ENCODE measurements at regions not wholly inside any gene's neighbourhood (a gene's known extent, or its start where the extent isn't known, plus 50 kb on each side); places are given as distances from the start of the nearest gene placed in this dataset.

DNA sequence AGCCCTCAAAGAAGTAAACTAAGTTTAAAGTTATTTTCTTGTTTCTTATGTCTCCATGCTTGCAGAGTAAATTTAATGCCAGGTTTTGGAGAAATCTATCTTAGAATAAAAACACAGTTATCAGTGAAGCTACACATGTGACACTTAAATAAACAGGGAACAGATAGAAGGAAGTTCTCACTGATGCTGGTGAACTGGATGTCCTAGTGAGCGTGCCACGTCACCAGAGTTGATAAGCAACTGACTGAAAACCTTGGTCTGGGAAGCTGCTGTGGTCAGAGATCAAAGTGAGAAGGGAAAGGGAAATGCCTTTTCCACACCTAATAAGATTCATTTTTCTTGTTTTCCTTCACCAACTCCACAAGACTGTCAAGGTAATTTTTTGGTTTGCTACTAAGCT, 74.8 kb upstream of the PCED1B start:
- H3K9ac ChIP-seq (ENCODE audit: low read depth in 1 of 3, low read length in 3 of 3), result no peak overlapping the region
- no peaks in the 10 kb centered on the region for H3K36me3 ChIP-seq (ENCODE audit: control insufficient read depth in 3 of 3, insufficient read depth in 3 of 3, low read length in 3 of 3)
- H3K9me3 ChIP-seq (ENCODE audit: control insufficient read depth in 3 of 3, low read length in 3 of 3), result no peaks in the 10 kb centered on the region
- no peaks in the 10 kb centered on the region for H3K4me1 ChIP-seq (ENCODE audit: control insufficient read depth in 3 of 3, insufficient read depth in 3 of 3, low read length in 3 of 3)
- no peak overlapping the region for H3K4me3 ChIP-seq (ENCODE audit: low read length in 3 of 3)
- no peak overlapping the region for H3K27ac ChIP-seq (ENCODE audit: low read depth, low read length)
- H3K27me3 ChIP-seq (ENCODE audit: control insufficient read depth in 3 of 3, insufficient read depth in 3 of 3, low read length in 3 of 3), result no peaks in the 10 kb centered on the region

DNA sequence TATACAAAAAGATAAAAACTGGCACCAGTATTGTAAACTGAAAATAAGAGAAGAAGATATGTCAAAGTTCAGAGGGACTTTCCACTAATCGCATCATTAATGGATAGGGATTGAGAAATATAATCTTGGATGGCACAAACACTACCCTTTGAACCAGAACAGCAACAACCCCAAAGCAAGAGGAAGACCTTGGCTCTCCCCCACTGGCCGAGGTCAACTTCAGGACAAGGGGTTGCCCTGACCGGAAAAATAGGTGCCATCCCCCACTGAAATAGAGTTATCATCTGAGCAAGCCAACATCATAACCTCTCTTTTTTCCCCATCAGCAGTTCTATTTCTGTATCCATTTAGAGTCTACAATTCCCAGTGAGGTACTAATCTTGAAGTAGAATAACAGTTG, 72.4 kb upstream of the PCED1B start:
- H3K4me3 ChIP-seq (ENCODE audit: low read length in 3 of 3), result no peak overlapping the region
- no peaks in the 10 kb centered on the region for H3K9me3 ChIP-seq (ENCODE audit: control insufficient read depth in 3 of 3, low read length in 3 of 3)
- no peak overlapping the region for H3K9ac ChIP-seq (ENCODE audit: low read depth in 1 of 3, low read length in 3 of 3)
- no peaks in the 10 kb centered on the region for H3K27me3 ChIP-seq (ENCODE audit: control insufficient read depth in 3 of 3, insufficient read depth in 3 of 3, low read length in 3 of 3)
- no peaks in the 10 kb centered on the region for H3K36me3 ChIP-seq (ENCODE audit: control insufficient read depth in 3 of 3, insufficient read depth in 3 of 3, low read length in 3 of 3)
- no peak overlapping the region for H3K27ac ChIP-seq (ENCODE audit: low read depth, low read length)
- no peaks in the 10 kb centered on the region for H3K4me1 ChIP-seq (ENCODE audit: control insufficient read depth in 3 of 3, insufficient read depth in 3 of 3, low read length in 3 of 3)

DNA sequence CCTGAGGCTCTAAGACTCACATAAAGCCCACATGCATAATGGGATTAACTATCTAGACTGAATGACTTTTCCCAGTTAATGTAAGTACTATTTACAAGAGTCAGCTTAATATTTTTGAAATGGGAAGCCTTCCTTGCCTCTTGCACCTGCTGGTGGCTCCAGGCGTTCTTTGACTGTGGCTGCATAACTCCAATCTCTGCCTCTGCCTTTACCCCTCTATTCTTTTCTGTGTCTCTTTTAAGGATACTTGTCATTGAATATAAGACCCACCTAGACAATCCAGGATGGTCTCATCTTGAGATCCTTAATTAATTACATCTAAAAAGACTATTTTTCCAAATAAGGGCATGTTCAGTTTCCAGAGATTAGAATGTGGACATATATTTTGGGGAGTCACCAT, 66.9 kb upstream of the PCED1B start:
- no peaks in the 10 kb centered on the region for H3K27me3 ChIP-seq (ENCODE audit: control insufficient read depth in 3 of 3, insufficient read depth in 3 of 3, low read length in 3 of 3)
- no peaks in the 10 kb centered on the region for H3K4me1 ChIP-seq (ENCODE audit: control insufficient read depth in 3 of 3, insufficient read depth in 3 of 3, low read length in 3 of 3)
- no peaks in the 10 kb centered on the region for H3K9me3 ChIP-seq (ENCODE audit: control insufficient read depth in 3 of 3, low read length in 3 of 3)
- no peak overlapping the region for H3K9ac ChIP-seq (ENCODE audit: low read depth in 1 of 3, low read length in 3 of 3)
- no peak overlapping the region for H3K4me3 ChIP-seq (ENCODE audit: low read length in 3 of 3)
- H3K36me3 ChIP-seq (ENCODE audit: control insufficient read depth in 3 of 3, insufficient read depth in 3 of 3, low read length in 3 of 3), result no peaks in the 10 kb centered on the region
- H3K27ac ChIP-seq (ENCODE audit: low read depth, low read length), result no peak overlapping the region

DNA sequence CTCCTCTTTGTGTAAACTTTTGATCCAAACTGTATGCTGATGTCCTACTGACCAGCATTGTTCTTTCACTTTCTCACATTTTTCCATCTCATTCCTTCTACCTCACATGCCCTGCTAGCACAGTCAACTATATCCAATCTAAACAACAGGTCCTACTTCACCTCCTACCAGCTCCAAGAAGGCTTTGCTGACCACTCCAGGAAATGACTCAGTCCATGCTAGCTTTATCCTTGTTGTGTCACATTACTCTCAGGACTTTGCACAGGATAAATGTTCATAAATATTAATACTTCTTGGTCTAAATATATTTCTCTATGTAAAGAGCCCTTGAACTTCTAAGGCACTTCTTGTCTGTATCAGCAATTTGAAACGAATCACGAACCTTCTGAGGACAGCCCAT, 64.9 kb upstream of the PCED1B start:
- H3K36me3 ChIP-seq (ENCODE audit: control insufficient read depth in 3 of 3, insufficient read depth in 3 of 3, low read length in 3 of 3), result no peaks in the 10 kb centered on the region
- no peaks in the 10 kb centered on the region for H3K4me1 ChIP-seq (ENCODE audit: control insufficient read depth in 3 of 3, insufficient read depth in 3 of 3, low read length in 3 of 3)
- H3K4me3 ChIP-seq (ENCODE audit: low read length in 3 of 3), result no peak overlapping the region
- no peak overlapping the region for H3K9ac ChIP-seq (ENCODE audit: low read depth in 1 of 3, low read length in 3 of 3)
- peaks cover 0 to 2% (median 0%) of the 10 kb centered on the region in 3 donors for H3K27me3 ChIP-seq (ENCODE audit: control insufficient read depth in 3 of 3, insufficient read depth in 3 of 3, low read length in 3 of 3)
- H3K9me3 ChIP-seq (ENCODE audit: control insufficient read depth in 3 of 3, low read length in 3 of 3), result no peaks in the 10 kb centered on the region
- H3K27ac ChIP-seq (ENCODE audit: low read depth, low read length), result no peak overlapping the region

DNA sequence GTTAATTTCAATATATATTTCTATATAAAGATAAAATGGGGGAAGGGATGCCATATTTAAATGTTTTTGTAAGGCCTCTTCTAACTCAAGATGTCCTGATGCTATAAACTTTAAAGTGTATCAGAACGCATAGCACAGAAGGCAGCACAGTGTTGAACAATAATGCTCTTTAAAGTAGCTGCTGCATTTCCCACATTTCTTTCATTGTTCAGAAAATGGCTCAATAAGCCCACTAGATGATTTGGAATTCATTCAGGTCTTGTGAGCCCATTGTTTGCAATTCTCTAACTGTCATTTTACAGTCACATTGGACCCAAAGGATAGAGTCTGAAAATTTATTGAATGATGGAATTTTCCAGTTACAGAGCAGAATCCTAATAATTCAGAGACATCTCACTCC, 64.0 kb upstream of the PCED1B start:
- H3K9ac ChIP-seq (ENCODE audit: low read depth in 1 of 3, low read length in 3 of 3), result no peak overlapping the region
- H3K4me1 ChIP-seq (ENCODE audit: control insufficient read depth in 3 of 3, insufficient read depth in 3 of 3, low read length in 3 of 3), result no peaks in the 10 kb centered on the region
- no peaks in the 10 kb centered on the region for H3K9me3 ChIP-seq (ENCODE audit: control insufficient read depth in 3 of 3, low read length in 3 of 3)
- no peak overlapping the region for H3K4me3 ChIP-seq (ENCODE audit: low read length in 3 of 3)
- no peaks in the 10 kb centered on the region for H3K36me3 ChIP-seq (ENCODE audit: control insufficient read depth in 3 of 3, insufficient read depth in 3 of 3, low read length in 3 of 3)
- peaks cover 0 to 4% (median 2%) of the 10 kb centered on the region in 3 donors for H3K27me3 ChIP-seq (ENCODE audit: control insufficient read depth in 3 of 3, insufficient read depth in 3 of 3, low read length in 3 of 3)
- no peak overlapping the region for H3K27ac ChIP-seq (ENCODE audit: low read depth, low read length)

DNA sequence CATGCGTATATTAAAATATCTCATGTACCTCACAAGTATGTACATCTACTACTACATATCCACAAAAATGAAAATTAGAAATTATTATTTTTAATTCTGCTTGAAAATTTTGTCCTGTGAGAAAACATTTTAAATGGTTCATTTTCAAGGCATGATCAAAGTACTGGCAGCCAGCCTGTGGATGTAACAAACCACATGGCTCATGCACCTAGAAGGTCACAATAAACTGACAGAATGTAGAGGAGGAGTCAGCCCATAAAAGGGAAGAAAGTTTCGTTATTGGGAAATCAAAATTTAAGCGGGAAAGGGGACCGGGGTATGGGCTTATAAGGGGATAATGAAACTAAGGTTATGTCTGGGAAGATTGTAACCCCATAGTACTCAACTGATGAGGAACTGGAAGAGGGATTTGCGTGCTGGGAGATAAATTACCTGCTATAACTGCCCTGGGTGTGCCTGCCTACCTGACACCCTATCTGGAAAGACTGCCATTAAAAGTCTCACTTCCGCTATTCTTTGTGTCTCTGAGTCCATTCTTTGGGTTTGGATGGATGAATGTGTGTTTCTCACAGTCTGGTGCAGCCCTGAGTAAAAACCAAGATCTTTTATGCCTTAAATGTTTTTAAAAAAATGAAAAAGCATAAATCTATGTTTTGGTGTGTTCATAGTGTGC, 62.2 kb upstream of the PCED1B start:
- H3K9me3 ChIP-seq (ENCODE audit: control insufficient read depth in 3 of 3, low read length in 3 of 3), result no peaks in the 10 kb centered on the region
- no peak overlapping the region for H3K9ac ChIP-seq (ENCODE audit: low read depth in 1 of 3, low read length in 3 of 3)
- H3K27ac ChIP-seq (ENCODE audit: low read depth, low read length), result no peak overlapping the region
- H3K36me3 ChIP-seq (ENCODE audit: control insufficient read depth in 3 of 3, insufficient read depth in 3 of 3, low read length in 3 of 3), result no peaks in the 10 kb centered on the region
- no peaks in the 10 kb centered on the region for H3K4me1 ChIP-seq (ENCODE audit: control insufficient read depth in 3 of 3, insufficient read depth in 3 of 3, low read length in 3 of 3)
- H3K4me3 ChIP-seq (ENCODE audit: low read length in 3 of 3), result no peak overlapping the region
- H3K27me3 ChIP-seq (ENCODE audit: control insufficient read depth in 3 of 3, insufficient read depth in 3 of 3, low read length in 3 of 3), result peaks cover 0 to 4% (median 2%) of the 10 kb centered on the region in 3 donors

DNA sequence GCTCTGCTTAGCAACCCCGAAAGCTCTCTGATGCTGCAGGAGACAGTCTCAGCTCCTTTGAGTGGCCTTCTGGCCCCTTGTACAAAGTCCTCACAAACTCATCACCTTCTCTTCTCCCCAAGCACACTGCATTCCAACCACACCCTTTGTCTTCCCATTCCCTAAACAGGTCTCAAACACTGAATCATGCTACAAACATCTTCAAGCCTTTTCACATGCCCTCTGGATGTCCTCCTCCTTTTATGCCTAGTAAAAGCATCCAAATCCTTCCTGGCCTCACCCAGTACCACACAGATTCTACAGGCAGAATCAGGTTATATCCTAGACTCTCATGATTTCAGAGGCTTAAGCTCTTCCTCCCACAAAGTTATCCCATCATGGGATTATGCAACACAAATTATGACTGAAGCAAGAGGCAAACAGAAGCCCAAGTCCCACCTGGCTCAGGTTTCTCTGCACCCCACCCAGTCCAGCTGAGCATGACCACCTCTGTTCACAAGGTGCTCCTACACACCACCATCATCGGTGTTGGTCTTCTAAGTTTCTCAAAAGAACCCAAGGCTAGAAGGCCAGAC, 61.4 kb upstream of the PCED1B start:
- Histone ChIP-seq H3K4me3 (ENCODE audit: low read length in 3 of 3) (no peak overlapping the region), H3K27ac (ENCODE audit: low read depth, low read length) (no peak overlapping the region), H3K9ac (ENCODE audit: low read depth in 1 of 3, low read length in 3 of 3) (no peak overlapping the region), H3K27me3 (ENCODE audit: control insufficient read depth in 3 of 3, insufficient read depth in 3 of 3, low read length in 3 of 3) (peaks cover 0 to 4% (median 2%) of the 10 kb centered on the region in 3 donors), H3K36me3 (ENCODE audit: control insufficient read depth in 3 of 3, insufficient read depth in 3 of 3, low read length in 3 of 3) (no peaks in the 10 kb centered on the region), H3K4me1 (ENCODE audit: control insufficient read depth in 3 of 3, insufficient read depth in 3 of 3, low read length in 3 of 3) (no peaks in the 10 kb centered on the region), H3K9me3 (ENCODE audit: control insufficient read depth in 3 of 3, low read length in 3 of 3) (no peaks in the 10 kb centered on the region)

DNA sequence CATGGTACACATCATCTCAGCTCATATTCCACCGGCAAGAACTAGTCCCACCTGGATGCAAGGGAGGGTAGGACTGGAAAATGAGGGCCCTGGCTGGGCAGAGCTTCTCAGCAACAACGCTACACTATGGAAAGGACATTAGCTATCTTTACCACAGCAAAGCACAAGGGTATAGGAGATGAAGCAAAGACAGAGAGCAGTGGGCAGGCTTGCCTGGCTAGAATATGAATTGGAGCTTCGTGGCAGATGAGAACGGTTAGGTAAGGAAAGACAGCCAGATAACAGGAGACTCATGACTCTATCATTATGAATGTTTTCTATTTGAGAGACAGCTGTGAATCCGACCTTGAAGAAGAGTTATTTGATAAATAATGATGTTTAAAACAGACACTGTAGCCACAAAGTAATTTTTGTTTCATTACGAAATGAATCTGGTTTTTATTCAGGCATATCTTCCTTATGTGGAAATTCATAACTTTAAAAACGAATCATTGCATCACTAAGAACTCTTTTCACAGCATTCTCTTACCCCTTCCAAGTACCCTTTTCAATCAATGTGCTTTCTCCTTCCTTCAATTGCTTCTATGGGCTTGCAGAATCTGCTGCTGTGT, 59.1 kb upstream of the PCED1B start:
- Histone ChIP-seq H3K27me3 (ENCODE audit: control insufficient read depth in 3 of 3, insufficient read depth in 3 of 3, low read length in 3 of 3) (peaks cover 0 to 4% (median 2%) of the 10 kb centered on the region in 3 donors), H3K9ac (ENCODE audit: low read depth in 1 of 3, low read length in 3 of 3) (no peak overlapping the region), H3K27ac (ENCODE audit: low read depth, low read length) (no peak overlapping the region), H3K4me1 (ENCODE audit: control insufficient read depth in 3 of 3, insufficient read depth in 3 of 3, low read length in 3 of 3) (no peaks in the 10 kb centered on the region), H3K36me3 (ENCODE audit: control insufficient read depth in 3 of 3, insufficient read depth in 3 of 3, low read length in 3 of 3) (no peaks in the 10 kb centered on the region), H3K4me3 (ENCODE audit: low read length in 3 of 3) (no peak overlapping the region), H3K9me3 (ENCODE audit: control insufficient read depth in 3 of 3, low read length in 3 of 3) (no peaks in the 10 kb centered on the region)

DNA sequence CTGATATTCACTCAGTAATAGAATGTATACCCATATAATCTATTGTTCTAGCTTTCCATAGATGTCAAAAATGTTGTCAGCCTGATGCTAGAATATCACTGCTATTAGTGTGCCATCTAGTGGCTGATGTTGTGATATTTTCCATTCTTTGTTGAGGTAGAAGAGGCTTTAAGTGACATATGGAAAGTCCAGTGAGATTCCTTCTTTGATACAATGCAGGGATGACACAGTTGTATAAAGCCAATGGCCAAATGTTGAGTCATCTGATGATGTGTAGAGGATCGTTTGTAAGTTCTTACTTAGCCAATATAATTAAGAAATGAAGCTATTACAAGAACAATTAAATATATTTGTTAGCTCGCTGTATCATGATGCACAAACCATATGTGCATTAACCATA, 58.1 kb upstream of the PCED1B start:
- no peak overlapping the region for H3K27ac ChIP-seq (ENCODE audit: low read depth, low read length)
- peaks cover 0 to 4% (median 2%) of the 10 kb centered on the region in 3 donors for H3K27me3 ChIP-seq (ENCODE audit: control insufficient read depth in 3 of 3, insufficient read depth in 3 of 3, low read length in 3 of 3)
- no peaks in the 10 kb centered on the region for H3K4me1 ChIP-seq (ENCODE audit: control insufficient read depth in 3 of 3, insufficient read depth in 3 of 3, low read length in 3 of 3)
- H3K36me3 ChIP-seq (ENCODE audit: control insufficient read depth in 3 of 3, insufficient read depth in 3 of 3, low read length in 3 of 3), result no peaks in the 10 kb centered on the region
- H3K9ac ChIP-seq (ENCODE audit: low read depth in 1 of 3, low read length in 3 of 3), result no peak overlapping the region
- H3K4me3 ChIP-seq (ENCODE audit: low read length in 3 of 3), result no peak overlapping the region
- no peaks in the 10 kb centered on the region for H3K9me3 ChIP-seq (ENCODE audit: control insufficient read depth in 3 of 3, low read length in 3 of 3)

DNA sequence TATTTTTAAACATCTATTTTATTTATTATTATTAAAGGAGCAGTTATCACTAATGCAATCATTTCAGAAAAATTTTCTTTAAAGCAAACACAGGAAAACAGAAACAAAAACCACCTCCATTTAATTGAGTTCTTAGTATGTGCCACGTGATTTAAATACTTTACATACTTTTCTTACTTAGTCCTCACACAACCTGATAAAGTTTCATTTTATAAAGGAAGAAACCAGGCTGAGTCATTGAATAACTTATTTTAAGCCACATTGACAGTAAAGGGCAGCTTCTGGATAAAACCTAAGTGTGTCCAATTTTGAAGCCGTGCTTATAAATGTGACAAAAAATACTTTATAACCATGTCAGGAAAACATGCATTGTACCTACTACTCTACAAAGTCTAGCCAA, 57.1 kb upstream of the PCED1B start:
- no peaks in the 10 kb centered on the region for H3K4me1 ChIP-seq (ENCODE audit: control insufficient read depth in 3 of 3, insufficient read depth in 3 of 3, low read length in 3 of 3)
- no peak overlapping the region for H3K27ac ChIP-seq (ENCODE audit: low read depth, low read length)
- H3K27me3 ChIP-seq (ENCODE audit: control insufficient read depth in 3 of 3, insufficient read depth in 3 of 3, low read length in 3 of 3), result peaks cover 0 to 4% (median 2%) of the 10 kb centered on the region in 3 donors
- H3K9ac ChIP-seq (ENCODE audit: low read depth in 1 of 3, low read length in 3 of 3), result no peak overlapping the region
- H3K36me3 ChIP-seq (ENCODE audit: control insufficient read depth in 3 of 3, insufficient read depth in 3 of 3, low read length in 3 of 3), result no peaks in the 10 kb centered on the region
- H3K9me3 ChIP-seq (ENCODE audit: control insufficient read depth in 3 of 3, low read length in 3 of 3), result no peaks in the 10 kb centered on the region
- no peak overlapping the region for H3K4me3 ChIP-seq (ENCODE audit: low read length in 3 of 3)
